ENCODE measurements at regions not wholly inside any gene's neighbourhood (a gene's known extent, or its start where the extent isn't known, plus 50 kb on each side); places are given as distances from the start of the nearest gene placed in this dataset.

DNA sequence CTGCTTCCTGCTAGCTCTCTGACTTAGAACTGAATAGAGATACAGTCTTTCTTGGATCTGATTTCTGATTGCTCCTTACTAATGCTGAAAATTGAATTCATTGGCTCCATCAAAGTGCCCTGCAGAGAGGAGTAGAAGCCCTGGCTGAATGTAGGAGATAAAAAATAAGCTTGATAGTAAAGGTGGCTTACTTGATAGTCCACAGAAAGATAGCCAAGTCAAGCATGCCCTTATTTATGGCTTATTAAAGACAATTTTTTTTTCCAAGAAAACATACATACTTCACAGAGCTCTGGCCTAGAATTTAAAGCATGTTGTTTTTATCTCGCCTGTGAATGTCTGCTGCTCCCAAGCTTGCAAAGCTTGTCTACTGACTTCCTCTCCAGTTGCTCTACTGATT lies 124.6 kb upstream of the CADPS start:
- Mint-ChIP-seq H3K9me3 (peaks cover 23% of the 10 kb centered on the region), H3K4me1 (peaks cover 24% of the 10 kb centered on the region), H3K36me3 (peaks cover 20% of the 10 kb centered on the region), H3K27me3 (ENCODE audit: low read depth) (no peaks in the 10 kb centered on the region; the same call in 1 of the 2 replicates), H3K4me3 (no peak overlapping the region), H3K27ac (no peak overlapping the region)
- ATAC-seq (no peak), DNase-seq (ENCODE audit: low spot score) (no peak)
- POLR2A ChIA-PET, result no interaction called here
- CTCF ChIA-PET, result interaction anchor here (1.3 kb wide), 1 partner anchor 73 kb away, joined by 3 read pairs; no protein-coding TSS in a partner anchor
- TF ChIP-seq, protein P1, sequence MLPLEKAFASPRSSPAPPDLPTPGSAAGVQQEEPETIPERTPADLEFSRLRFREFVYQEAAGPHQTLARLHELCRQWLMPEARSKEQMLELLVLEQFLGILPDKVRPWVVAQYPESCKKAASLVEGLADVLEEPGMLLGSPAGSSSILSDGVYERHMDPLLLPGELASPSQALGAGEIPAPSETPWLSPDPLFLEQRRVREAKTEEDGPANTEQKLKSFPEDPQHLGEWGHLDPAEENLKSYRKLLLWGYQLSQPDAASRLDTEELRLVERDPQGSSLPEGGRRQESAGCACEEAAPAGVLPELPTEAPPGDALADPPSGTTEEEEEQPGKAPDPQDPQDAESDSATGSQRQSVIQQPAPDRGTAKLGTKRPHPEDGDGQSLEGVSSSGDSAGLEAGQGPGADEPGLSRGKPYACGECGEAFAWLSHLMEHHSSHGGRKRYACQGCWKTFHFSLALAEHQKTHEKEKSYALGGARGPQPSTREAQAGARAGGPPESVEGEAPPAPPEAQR (CRISPR knock-in tag; IDR thresholded peaks at IDR 0.05), result no peak
- TF ChIP-seq ZNF232 (CRISPR knock-in tag; IDR thresholded peaks at IDR 0.05), result no peak
- TF ChIP-seq, protein P2, sequence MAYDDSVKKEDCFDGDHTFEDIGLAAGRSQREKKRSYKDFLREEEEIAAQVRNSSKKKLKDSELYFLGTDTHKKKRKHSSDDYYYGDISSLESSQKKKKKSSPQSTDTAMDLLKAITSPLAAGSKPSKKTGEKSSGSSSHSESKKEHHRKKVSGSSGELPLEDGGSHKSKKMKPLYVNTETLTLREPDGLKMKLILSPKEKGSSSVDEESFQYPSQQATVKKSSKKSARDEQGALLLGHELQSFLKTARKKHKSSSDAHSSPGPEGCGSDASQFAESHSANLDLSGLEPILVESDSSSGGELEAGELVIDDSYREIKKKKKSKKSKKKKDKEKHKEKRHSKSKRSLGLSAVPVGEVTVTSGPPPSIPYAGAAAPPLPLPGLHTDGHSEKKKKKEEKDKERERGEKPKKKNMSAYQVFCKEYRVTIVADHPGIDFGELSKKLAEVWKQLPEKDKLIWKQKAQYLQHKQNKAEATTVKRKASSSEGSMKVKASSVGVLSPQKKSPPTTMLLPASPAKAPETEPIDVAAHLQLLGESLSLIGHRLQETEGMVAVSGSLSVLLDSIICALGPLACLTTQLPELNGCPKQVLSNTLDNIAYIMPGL (CRISPR knock-in tag; IDR thresholded peaks at IDR 0.05), result no peak
- TF ChIP-seq, protein P3, sequence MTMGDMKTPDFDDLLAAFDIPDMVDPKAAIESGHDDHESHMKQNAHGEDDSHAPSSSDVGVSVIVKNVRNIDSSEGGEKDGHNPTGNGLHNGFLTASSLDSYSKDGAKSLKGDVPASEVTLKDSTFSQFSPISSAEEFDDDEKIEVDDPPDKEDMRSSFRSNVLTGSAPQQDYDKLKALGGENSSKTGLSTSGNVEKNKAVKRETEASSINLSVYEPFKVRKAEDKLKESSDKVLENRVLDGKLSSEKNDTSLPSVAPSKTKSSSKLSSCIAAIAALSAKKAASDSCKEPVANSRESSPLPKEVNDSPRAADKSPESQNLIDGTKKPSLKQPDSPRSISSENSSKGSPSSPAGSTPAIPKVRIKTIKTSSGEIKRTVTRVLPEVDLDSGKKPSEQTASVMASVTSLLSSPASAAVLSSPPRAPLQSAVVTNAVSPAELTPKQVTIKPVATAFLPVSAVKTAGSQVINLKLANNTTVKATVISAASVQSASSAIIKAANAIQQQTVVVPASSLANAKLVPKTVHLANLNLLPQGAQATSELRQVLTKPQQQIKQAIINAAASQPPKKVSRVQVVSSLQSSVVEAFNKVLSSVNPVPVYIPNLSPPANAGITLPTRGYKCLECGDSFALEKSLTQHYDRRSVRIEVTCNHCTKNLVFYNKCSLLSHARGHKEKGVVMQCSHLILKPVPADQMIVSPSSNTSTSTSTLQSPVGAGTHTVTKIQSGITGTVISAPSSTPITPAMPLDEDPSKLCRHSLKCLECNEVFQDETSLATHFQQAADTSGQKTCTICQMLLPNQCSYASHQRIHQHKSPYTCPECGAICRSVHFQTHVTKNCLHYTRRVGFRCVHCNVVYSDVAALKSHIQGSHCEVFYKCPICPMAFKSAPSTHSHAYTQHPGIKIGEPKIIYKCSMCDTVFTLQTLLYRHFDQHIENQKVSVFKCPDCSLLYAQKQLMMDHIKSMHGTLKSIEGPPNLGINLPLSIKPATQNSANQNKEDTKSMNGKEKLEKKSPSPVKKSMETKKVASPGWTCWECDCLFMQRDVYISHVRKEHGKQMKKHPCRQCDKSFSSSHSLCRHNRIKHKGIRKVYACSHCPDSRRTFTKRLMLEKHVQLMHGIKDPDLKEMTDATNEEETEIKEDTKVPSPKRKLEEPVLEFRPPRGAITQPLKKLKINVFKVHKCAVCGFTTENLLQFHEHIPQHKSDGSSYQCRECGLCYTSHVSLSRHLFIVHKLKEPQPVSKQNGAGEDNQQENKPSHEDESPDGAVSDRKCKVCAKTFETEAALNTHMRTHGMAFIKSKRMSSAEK (CRISPR knock-in tag; IDR thresholded peaks at IDR 0.05; ENCODE audit: borderline replicate concordance), result no peak
- TF ChIP-seq SMAD3 (CRISPR knock-in tag; IDR thresholded peaks at IDR 0.05; ENCODE audit: borderline replicate concordance), result no peak

DNA sequence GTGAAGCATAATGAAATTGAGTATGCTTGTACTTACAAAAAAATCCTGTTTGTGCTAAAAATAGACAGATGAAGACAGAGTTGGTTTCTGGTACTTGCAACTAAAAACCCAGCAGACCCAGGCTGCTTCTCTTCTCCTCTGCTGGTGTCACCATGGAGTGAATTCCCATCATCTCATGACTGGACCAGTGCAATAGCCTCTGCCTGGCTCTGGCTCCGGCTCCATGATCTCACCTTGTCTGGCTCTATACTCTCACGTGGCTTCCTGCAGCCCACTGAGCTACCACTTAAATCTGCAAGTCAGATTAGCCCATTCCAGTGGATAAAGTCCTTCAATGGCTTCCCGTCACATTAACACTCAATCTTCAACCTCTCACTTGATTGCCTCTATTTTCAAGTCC lies 129.2 kb upstream of the CADPS start:
- no peak for ATAC-seq
- no peak for DNase-seq (ENCODE audit: low spot score)
- ChIA-PET CTCF (interaction anchor here (2.1 kb wide), 1 partner anchor 11 kb away, joined by 5 read pairs; no protein-coding TSS in a partner anchor), POLR2A (no interaction called here)
- Mint-ChIP-seq H3K27ac (no peak overlapping the region), H3K9me3 (peaks cover 16% of the 10 kb centered on the region), H3K4me3 (no peak overlapping the region), H3K27me3 (ENCODE audit: low read depth) (no peaks in the 10 kb centered on the region; the same call in 1 of the 2 replicates), H3K4me1 (peaks cover 4% of the 10 kb centered on the region), H3K36me3 (peaks cover 27% of the 10 kb centered on the region)
- TF ChIP-seq CBFB (CRISPR knock-in tag; IDR thresholded peaks at IDR 0.05; ENCODE audit: low read depth) (no peak), NR2C2 (CRISPR knock-in tag; IDR thresholded peaks at IDR 0.05) (no peak), ESRRA (CRISPR knock-in tag; IDR thresholded peaks at IDR 0.05; ENCODE audit: borderline replicate concordance) (no peak), ETV6 (CRISPR knock-in tag; IDR thresholded peaks at IDR 0.05) (no peak), KAT7 (CRISPR knock-in tag; IDR thresholded peaks at IDR 0.05; ENCODE audit: borderline replicate concordance) (no peak), MYBL2 (CRISPR knock-in tag; IDR thresholded peaks at IDR 0.05) (no peak), JAZF1 (CRISPR knock-in tag; IDR thresholded peaks at IDR 0.05) (no peak), NFE2L1 (CRISPR knock-in tag; IDR thresholded peaks at IDR 0.05) (no peak)
- TF ChIP-seq, protein P4, sequence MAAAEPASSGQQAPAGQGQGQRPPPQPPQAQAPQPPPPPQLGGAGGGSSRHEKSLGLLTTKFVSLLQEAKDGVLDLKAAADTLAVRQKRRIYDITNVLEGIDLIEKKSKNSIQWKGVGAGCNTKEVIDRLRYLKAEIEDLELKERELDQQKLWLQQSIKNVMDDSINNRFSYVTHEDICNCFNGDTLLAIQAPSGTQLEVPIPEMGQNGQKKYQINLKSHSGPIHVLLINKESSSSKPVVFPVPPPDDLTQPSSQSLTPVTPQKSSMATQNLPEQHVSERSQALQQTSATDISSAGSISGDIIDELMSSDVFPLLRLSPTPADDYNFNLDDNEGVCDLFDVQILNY (CRISPR knock-in tag; IDR thresholded peaks at IDR 0.05), result no peak
- TF ChIP-seq, protein P1 (CRISPR knock-in tag; IDR thresholded peaks at IDR 0.05), result no peak
- TF ChIP-seq, protein P5, sequence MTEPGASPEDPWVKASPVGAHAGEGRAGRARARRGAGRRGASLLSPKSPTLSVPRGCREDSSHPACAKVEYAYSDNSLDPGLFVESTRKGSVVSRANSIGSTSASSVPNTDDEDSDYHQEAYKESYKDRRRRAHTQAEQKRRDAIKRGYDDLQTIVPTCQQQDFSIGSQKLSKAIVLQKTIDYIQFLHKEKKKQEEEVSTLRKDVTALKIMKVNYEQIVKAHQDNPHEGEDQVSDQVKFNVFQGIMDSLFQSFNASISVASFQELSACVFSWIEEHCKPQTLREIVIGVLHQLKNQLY (CRISPR knock-in tag; IDR thresholded peaks at IDR 0.05), result no peak
- TF ChIP-seq, protein P6, sequence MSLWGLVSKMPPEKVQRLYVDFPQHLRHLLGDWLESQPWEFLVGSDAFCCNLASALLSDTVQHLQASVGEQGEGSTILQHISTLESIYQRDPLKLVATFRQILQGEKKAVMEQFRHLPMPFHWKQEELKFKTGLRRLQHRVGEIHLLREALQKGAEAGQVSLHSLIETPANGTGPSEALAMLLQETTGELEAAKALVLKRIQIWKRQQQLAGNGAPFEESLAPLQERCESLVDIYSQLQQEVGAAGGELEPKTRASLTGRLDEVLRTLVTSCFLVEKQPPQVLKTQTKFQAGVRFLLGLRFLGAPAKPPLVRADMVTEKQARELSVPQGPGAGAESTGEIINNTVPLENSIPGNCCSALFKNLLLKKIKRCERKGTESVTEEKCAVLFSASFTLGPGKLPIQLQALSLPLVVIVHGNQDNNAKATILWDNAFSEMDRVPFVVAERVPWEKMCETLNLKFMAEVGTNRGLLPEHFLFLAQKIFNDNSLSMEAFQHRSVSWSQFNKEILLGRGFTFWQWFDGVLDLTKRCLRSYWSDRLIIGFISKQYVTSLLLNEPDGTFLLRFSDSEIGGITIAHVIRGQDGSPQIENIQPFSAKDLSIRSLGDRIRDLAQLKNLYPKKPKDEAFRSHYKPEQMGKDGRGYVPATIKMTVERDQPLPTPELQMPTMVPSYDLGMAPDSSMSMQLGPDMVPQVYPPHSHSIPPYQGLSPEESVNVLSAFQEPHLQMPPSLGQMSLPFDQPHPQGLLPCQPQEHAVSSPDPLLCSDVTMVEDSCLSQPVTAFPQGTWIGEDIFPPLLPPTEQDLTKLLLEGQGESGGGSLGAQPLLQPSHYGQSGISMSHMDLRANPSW (CRISPR knock-in tag; conservative IDR thresholded peaks at IDR 0.05; ENCODE audit: low read depth), result no peak
- TF ChIP-seq, protein P7, sequence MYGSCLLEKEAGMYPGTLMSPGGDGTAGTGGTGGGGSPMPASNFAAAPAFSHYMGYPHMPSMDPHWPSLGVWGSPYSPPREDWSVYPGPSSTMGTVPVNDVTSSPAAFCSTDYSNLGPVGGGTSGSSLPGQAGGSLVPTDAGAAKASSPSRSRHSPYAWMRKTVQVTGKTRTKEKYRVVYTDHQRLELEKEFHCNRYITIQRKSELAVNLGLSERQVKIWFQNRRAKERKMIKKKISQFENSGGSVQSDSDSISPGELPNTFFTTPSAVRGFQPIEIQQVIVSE (CRISPR knock-in tag; IDR thresholded peaks at IDR 0.05; ENCODE audit: borderline replicate concordance), result no peak
